Testis (tissue), 2 donors: ENCODE measurements at regions not wholly inside any gene's neighbourhood (a gene's known extent, or its start where the extent isn't known, plus 50 kb on each side); places are given as distances from the start of the nearest gene placed in this dataset.
"Not testable (repeated sequence)": the region's sequence is repeated elsewhere in the genome, so short reads cannot be mapped to it uniquely, and the experiment has no call there.

ENCODE experiments used
- DNase-seq: peaks from one replicate; pipeline ENCODE4 v3.0.0-alpha.2; 2019
- H3K27ac ChIP-seq, 2 donors: fragments of 200-600 bp; sonication (generic); one replicate each; pipeline ENCODE4 v1.5.1; 2019
- H3K27me3 ChIP-seq: fragments of 200-600 bp; sonication (generic); one replicate; pipeline ENCODE4 v1.5.1; 2019
- H3K36me3 ChIP-seq: fragments of 200-600 bp; sonication (generic); one replicate; pipeline ENCODE4 v1.5.1; 2017; ENCODE audit warnings: low read depth; ENCODE audit errors: missing control alignments
- H3K4me1 ChIP-seq: fragments of 200-600 bp; sonication (generic); one replicate; pipeline ENCODE4 v1.5.1; 2019
- H3K4me3 ChIP-seq, 2 donors: fragments of 200-600 bp; sonication (generic); one replicate each; pipeline ENCODE4 v1.5.1; 2017 to 2019
- H3K9me3 ChIP-seq: fragments of 200-600 bp; sonication (generic); one replicate; pipeline ENCODE4 v1.5.1; 2017
- POLR2A ChIP-seq: fragments of 450-650 bp; IDR thresholded peaks from one replicate; pipeline ENCODE4 v1.6.1; 2017; ENCODE audit warnings: antibody characterized with exemption, mild to moderate bottlenecking, moderate library complexity
- WGBS, 2 donors: methylation state at CpG; one replicate each; pipeline ENCODE4 v1.1.5; 2018; 5-methylcytosine and 5-hydroxymethylcytosine counted together
- intact Hi-C: fragments of 100-400 bp; cut with DNase I; formaldehyde crosslinking; loops from one replicate; pipeline ENCODE4 v1.15.1; 2023; ENCODE audit warnings: low total_unique reads
- TF ChIP-seq, protein P1 (sequence below), 3 experiments: fragments of 450-650 bp in 2 of 3; fragments of 200-600 bp in 1 of 3; sonication (generic) in 1 of 3; IDR thresholded peaks; one replicate each; pipeline ENCODE4 v1.5.1; 2016 to 2019; ENCODE audit warnings: antibody characterized with exemption in 3 of 3, mild to moderate bottlenecking in 2 of 3, moderate library complexity in 1 of 3

- Histone ChIP-seq H3K27ac (no peak overlapping the region), H3K4me1 (no peaks in the 10 kb centered on the region), H3K4me3 (no peak overlapping the region), H3K27me3 (no peaks in the 10 kb centered on the region), H3K9me3 (no peaks in the 10 kb centered on the region), H3K36me3 (no peaks in the 10 kb centered on the region)
- no peak for DNase-seq
- intact Hi-C loops: no loop called here
- TF ChIP-seq, protein P1, sequence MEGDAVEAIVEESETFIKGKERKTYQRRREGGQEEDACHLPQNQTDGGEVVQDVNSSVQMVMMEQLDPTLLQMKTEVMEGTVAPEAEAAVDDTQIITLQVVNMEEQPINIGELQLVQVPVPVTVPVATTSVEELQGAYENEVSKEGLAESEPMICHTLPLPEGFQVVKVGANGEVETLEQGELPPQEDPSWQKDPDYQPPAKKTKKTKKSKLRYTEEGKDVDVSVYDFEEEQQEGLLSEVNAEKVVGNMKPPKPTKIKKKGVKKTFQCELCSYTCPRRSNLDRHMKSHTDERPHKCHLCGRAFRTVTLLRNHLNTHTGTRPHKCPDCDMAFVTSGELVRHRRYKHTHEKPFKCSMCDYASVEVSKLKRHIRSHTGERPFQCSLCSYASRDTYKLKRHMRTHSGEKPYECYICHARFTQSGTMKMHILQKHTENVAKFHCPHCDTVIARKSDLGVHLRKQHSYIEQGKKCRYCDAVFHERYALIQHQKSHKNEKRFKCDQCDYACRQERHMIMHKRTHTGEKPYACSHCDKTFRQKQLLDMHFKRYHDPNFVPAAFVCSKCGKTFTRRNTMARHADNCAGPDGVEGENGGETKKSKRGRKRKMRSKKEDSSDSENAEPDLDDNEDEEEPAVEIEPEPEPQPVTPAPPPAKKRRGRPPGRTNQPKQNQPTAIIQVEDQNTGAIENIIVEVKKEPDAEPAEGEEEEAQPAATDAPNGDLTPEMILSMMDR (IDR thresholded peaks at IDR 0.05): no peak
- TF ChIP-seq POLR2A: no peak
- WGBS, 2 donors: 89 to 91% methylated on average over 4 of the region's 4 CpGs
Measured at GRCh38 chr10:120229641-120230040, 227.4 kb upstream of the PLPP4 start.

DNA sequence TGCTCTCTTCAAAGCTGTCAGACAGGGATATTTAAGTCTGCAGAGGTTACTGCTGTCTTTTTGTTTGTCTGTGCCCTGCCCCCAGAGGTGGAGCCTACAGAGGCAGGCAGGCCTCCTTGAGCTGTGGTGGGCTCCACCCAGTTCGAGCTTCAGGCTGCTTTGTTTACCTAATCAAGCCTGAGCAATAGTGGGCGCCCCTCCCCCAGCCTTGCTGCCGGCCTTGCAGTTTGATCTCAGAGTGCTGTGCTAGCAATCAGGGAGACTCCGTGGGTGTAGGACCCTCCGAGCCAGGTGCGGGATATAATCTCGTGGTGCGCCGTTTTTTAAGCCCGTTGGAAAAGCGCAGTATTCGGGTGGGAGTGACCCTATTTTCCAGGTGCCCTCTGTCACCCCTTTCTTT, 217.3 kb upstream of the PLPP4 start:
- DNase-seq, H3K36me3 ChIP-seq, H3K4me1 ChIP-seq, H3K27me3 ChIP-seq, H3K4me3 ChIP-seq, intact Hi-C loops, H3K27ac ChIP-seq, H3K9me3 ChIP-seq: not testable (repeated sequence)
- 62 to 65% methylated on average over 11 of the region's 12 CpGs for WGBS, 2 donors

- no peak overlapping the region for H3K27ac ChIP-seq
- no peaks in the 10 kb centered on the region for H3K27me3 ChIP-seq
- 41 to 66% methylated on average over 10 to 13 of the region's 13 CpGs for WGBS, 2 donors
- no peaks in the 10 kb centered on the region for H3K36me3 ChIP-seq
- TF ChIP-seq POLR2A: no peak
- TF ChIP-seq, protein P1 (IDR thresholded peaks at IDR 0.05): no peak
- no peaks in the 10 kb centered on the region for H3K9me3 ChIP-seq
- no peaks in the 10 kb centered on the region for H3K4me1 ChIP-seq
- H3K4me3 ChIP-seq: peak overlapping the region in 1 of 2 donors; percentile 13
- intact Hi-C loops: no loop called here
- no peak for DNase-seq
Measured at GRCh38 chr10:120251821-120252442, 205.1 kb upstream of the PLPP4 start.

DNA sequence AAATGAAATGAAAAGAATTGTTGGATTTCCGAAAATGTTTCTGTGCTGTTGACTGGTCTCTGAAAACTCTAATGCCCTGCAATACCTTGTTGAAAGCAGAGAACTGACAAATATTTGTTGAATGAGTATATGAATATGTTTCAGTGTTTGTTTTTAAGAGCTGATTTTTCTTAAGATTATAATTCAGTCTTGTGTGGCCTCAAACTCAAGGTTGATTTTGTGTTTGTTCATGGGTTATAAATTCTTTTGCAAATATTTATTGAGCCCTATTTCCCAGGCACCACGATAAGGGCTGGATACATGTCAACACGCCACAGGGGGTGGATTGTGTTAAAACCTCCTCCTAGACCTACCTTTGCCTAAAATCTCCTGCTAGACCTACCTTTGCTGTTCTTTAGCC, 203.9 kb upstream of the PLPP4 start:
- intact Hi-C loops: no loop called here
- 88 to 94% methylated on average over 3 of the region's 3 CpGs for WGBS, 2 donors
- no peak overlapping the region for H3K27ac ChIP-seq
- no peak overlapping the region for H3K4me3 ChIP-seq
- TF ChIP-seq, protein P1 (IDR thresholded peaks at IDR 0.05): no peak
- TF ChIP-seq POLR2A: no peak
- DNase-seq: no peak
- H3K36me3 ChIP-seq: no peaks in the 10 kb centered on the region
- H3K9me3 ChIP-seq: no peaks in the 10 kb centered on the region
- H3K4me1 ChIP-seq: no peaks in the 10 kb centered on the region
- no peaks in the 10 kb centered on the region for H3K27me3 ChIP-seq

- no peak for DNase-seq
- H3K27ac ChIP-seq: no peak overlapping the region
- H3K4me3 ChIP-seq: no peak overlapping the region
- H3K36me3 ChIP-seq: no peaks in the 10 kb centered on the region
- no peaks in the 10 kb centered on the region for H3K4me1 ChIP-seq
- 86 to 92% methylated on average over 4 of the region's 4 CpGs for WGBS, 2 donors
- intact Hi-C loops: no loop called here
- TF ChIP-seq, protein P1 (IDR thresholded peaks at IDR 0.05): no peak
- no peak for TF ChIP-seq POLR2A
- H3K27me3 ChIP-seq: no peaks in the 10 kb centered on the region
- no peaks in the 10 kb centered on the region for H3K9me3 ChIP-seq
Measured at GRCh38 chr10:120260456-120260855, 196.6 kb upstream of the PLPP4 start.
